Rectal smooth muscle tissue (tissue), 1 donor: ENCODE measurements at regions not wholly inside any gene's neighbourhood (a gene's known extent, or its start where the extent isn't known, plus 50 kb on each side); places are given as distances from the start of the nearest gene placed in this dataset.
"Not testable (repeated sequence)": the region's sequence is repeated elsewhere in the genome, so short reads cannot be mapped to it uniquely, and the experiment has no call there.

ENCODE experiments used
- H3K27ac ChIP-seq: one replicate; pipeline ENCODE4 v1.7.0; 2013; ENCODE audit warnings: low read depth, low read length, inconsistent platforms
- H3K27me3 ChIP-seq: one replicate; pipeline ENCODE4 v1.7.0; 2013; ENCODE audit warnings: low read length; ENCODE audit not compliant: control insufficient read depth, insufficient read depth
- H3K36me3 ChIP-seq: one replicate; pipeline ENCODE4 v1.7.0; 2013; ENCODE audit warnings: low read length; ENCODE audit not compliant: control insufficient read depth, insufficient read depth
- H3K4me1 ChIP-seq: one replicate; pipeline ENCODE4 v1.7.0; 2013; ENCODE audit warnings: low read length; ENCODE audit not compliant: control insufficient read depth, insufficient read depth
- H3K4me3 ChIP-seq: one replicate; pipeline ENCODE4 v1.7.0; 2013; ENCODE audit warnings: low read length
- H3K9ac ChIP-seq: one replicate; pipeline ENCODE4 v1.7.0; 2013; ENCODE audit warnings: low read length

DNA sequence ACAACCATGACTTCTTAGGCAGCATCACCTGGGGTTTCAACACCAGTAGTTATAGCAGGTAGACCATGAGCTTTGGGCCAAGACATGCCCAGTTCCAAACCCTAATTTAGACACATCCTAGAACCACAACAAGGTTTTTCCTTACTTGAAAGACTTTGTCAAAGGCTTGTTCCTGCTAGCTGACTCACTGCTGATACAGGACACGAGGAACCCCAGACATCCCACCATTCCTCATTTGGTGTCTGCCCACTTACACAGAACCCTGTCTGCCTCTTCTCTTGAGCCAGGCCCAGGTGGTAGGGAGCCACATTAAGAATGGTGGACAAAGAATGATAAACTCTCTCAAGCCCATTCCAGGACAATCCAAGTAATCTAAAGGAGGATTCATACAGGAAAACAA, 109.0 kb downstream of the CCDC71L start:
- H3K36me3 ChIP-seq, result no peaks in the 10 kb centered on the region
- H3K4me3 ChIP-seq, result no peak overlapping the region
- H3K27me3 ChIP-seq, result no peaks in the 10 kb centered on the region
- no peak overlapping the region for H3K9ac ChIP-seq
- H3K4me1 ChIP-seq, result no peaks in the 10 kb centered on the region
- H3K27ac ChIP-seq, result no peak overlapping the region

GRCh38 chr7:106548491-106548890, 112.5 kb downstream of the CCDC71L start:
- Histone ChIP-seq H3K4me3 (no peak overlapping the region), H3K9ac (no peak overlapping the region), H3K27ac (no peak overlapping the region), H3K27me3 (no peaks in the 10 kb centered on the region), H3K4me1 (no peaks in the 10 kb centered on the region), H3K36me3 (no peaks in the 10 kb centered on the region)

GRCh38 chr7:106545275-106545674, 115.7 kb downstream of the CCDC71L start:
- H3K9ac ChIP-seq, result no peak overlapping the region
- H3K27ac ChIP-seq, result no peak overlapping the region
- no peak overlapping the region for H3K4me3 ChIP-seq
- peaks cover 6% of the 10 kb centered on the region for H3K4me1 ChIP-seq
- no peaks in the 10 kb centered on the region for H3K36me3 ChIP-seq
- H3K27me3 ChIP-seq, result no peaks in the 10 kb centered on the region

- Histone ChIP-seq H3K4me3 (no peak overlapping the region), H3K9ac (no peak overlapping the region), H3K27me3 (no peaks in the 10 kb centered on the region), H3K36me3 (no peaks in the 10 kb centered on the region), H3K27ac (peak overlapping the region; percentile 53), H3K4me1 (peaks cover 6% of the 10 kb centered on the region)
Observed at GRCh38 chr7:106543221-106543757, 117.7 kb downstream of the CCDC71L start.

- Histone ChIP-seq H3K4me3 (no peak overlapping the region), H3K27ac (peak overlapping the region; percentile 53), H3K27me3 (no peaks in the 10 kb centered on the region), H3K36me3 (no peaks in the 10 kb centered on the region), H3K4me1 (peaks cover 6% of the 10 kb centered on the region), H3K9ac (no peak overlapping the region)
Observed at GRCh38 chr7:106542550-106543220, 118.3 kb downstream of the CCDC71L start.

DNA sequence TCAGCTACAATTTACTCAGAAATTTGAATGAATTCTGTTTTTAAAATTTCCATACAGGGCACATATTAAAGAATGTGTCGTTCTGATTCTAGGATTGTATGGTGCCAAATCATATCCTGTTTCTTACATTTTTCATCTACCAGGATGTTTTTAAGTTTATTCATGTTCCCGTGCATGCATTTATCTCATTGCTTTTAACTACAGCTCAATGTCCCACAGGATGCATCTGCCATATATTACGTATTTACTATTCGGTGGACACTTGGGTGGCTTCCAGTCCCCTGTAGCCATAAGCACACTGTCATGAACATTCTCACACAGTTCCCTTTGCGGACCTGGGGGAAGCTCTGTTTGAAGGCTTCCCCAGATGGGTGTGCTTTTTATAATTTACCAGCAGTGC, 122.3 kb downstream of the CCDC71L start:
- Histone ChIP-seq H3K9ac (no peak overlapping the region), H3K27ac (no peak overlapping the region), H3K27me3 (no peaks in the 10 kb centered on the region), H3K4me3 (no peak overlapping the region), H3K36me3 (no peaks in the 10 kb centered on the region), H3K4me1 (peaks cover 6% of the 10 kb centered on the region)

GRCh38 chr7:106537119-106537518, 123.8 kb downstream of the CCDC71L start:
- no peaks in the 10 kb centered on the region for H3K36me3 ChIP-seq
- no peak overlapping the region for H3K4me3 ChIP-seq
- no peak overlapping the region for H3K9ac ChIP-seq
- no peaks in the 10 kb centered on the region for H3K27me3 ChIP-seq
- no peaks in the 10 kb centered on the region for H3K4me1 ChIP-seq
- no peak overlapping the region for H3K27ac ChIP-seq

DNA sequence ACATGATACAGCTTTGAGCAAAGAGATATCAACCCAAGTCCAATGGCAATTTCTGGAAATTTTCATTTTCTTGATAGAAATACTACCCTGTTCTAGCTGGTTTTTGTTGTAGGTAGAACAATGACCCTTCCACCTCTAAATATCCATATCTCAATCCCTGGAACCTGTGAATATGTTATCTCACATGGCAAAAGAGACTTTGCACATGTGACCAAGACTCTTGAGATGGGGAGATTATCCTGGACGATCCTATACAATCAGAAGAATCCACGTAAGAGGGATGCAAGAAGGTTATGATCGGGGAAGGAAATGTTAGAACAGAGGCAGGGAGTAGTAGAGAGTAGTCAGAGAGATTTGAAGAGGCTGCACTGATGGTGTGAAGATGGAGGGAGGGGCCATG, 124.9 kb downstream of the CCDC71L start:
- Histone ChIP-seq H3K27me3 (no peaks in the 10 kb centered on the region), H3K27ac (no peak overlapping the region)

GRCh38 chr7:106535234-106535932, 125.6 kb downstream of the CCDC71L start:
- no peaks in the 10 kb centered on the region for H3K27me3 ChIP-seq
- H3K4me1 ChIP-seq, result no peaks in the 10 kb centered on the region
- H3K36me3 ChIP-seq, result no peaks in the 10 kb centered on the region
- no peak overlapping the region for H3K4me3 ChIP-seq
- H3K27ac ChIP-seq, result no peak overlapping the region
- no peak overlapping the region for H3K9ac ChIP-seq

More for the DNA sequence above, 124.9 kb downstream of the CCDC71L start:
- H3K9ac ChIP-seq, result no peak overlapping the region
- H3K36me3 ChIP-seq, result no peaks in the 10 kb centered on the region
- H3K4me1 ChIP-seq, result no peaks in the 10 kb centered on the region
- no peak overlapping the region for H3K4me3 ChIP-seq

DNA sequence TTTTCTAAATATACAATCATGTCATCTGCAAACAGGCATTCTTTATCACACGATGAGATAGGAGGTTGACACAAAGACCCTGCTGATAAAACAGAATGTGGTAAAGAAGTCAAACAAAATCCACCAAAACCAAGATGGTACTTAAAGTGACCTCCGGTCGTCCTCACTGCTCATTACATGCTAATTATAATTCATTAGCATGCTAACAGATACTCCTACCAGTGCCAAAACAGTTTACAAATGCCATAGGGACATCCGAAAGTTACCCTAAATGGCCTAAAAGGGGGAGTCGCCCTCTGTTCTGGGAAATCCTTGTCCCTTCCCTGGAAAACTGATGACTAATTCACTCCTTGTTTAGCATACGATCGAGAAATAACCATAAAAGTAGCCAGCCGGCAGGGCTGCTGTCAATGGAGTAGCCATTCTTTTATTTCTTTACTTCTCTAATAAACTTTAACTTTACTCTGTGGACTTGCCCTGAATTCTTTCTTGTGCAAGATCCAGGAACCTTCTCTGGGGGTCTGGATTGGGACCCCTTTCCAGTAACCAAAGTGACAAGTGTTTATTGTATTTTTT, 126.6 kb downstream of the CCDC71L start:
- H3K36me3 ChIP-seq, result no peaks in the 10 kb centered on the region

DNA sequence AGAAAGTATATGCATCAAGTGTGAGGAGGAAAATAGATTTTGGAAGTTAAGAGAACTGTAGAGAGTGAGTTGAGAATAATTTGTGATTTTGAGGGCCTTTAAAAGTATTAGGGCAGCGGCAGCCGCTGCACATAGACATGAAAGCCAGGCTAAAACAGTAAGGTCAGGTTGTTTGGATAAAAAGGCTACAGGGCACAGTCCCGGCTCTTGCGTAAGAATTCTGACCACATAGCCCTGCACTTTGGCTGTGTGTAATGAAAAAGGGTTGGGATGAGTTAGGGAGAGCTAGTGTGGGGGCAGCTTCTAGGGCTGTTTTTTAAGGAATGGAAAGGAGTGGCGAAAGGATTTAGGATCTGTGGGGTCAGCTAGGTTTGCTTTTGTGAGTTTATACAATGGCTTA, 130.8 kb downstream of the CCDC71L start:
- not testable (repeated sequence) for H3K36me3 ChIP-seq, H3K27ac ChIP-seq, H3K27me3 ChIP-seq, H3K4me1 ChIP-seq, H3K9ac ChIP-seq, H3K4me3 ChIP-seq

More for the DNA sequence above, 126.6 kb downstream of the CCDC71L start:
- Histone ChIP-seq H3K4me1 (no peaks in the 10 kb centered on the region), H3K27me3 (no peaks in the 10 kb centered on the region), H3K9ac (no peak overlapping the region), H3K27ac (no peak overlapping the region), H3K4me3 (no peak overlapping the region)

DNA sequence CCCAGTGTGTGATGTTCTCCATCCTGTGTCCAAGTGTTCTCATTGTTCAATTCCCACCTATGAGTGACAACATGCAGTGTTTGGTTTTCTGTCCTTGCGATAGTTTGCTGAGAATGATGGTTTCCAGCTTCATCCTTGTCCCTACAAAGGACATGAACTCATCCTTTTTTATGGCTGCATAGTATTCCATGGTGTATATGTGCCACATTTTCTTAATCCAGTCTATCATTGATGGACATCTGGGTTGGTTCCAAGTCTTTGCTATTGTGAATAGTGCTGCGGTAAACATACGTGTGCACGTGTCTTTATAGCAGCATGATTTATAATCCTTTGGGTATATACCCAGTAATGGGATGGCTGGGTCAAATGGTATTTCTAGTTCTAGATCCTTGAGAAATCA, 134.3 kb downstream of the CCDC71L start:
- H3K4me1 ChIP-seq, H3K9ac ChIP-seq, H3K27me3 ChIP-seq, H3K27ac ChIP-seq, H3K4me3 ChIP-seq, H3K36me3 ChIP-seq: not testable (repeated sequence)
